GM21825 (cell line): ENCODE measurements at regions not wholly inside any gene's neighbourhood (a gene's known extent, or its start where the extent isn't known, plus 50 kb on each side); places are given as distances from the start of the nearest gene placed in this dataset.

ENCODE experiments used
- ATAC-seq: cut with Tn5 transposase; IDR thresholded peaks from one replicate; pipeline ENCODE4 v1.9.1; 2021; ENCODE audit warnings: mild to moderate bottlenecking, moderate library complexity; ENCODE audit not compliant: unreplicated experiment

- ATAC-seq = no peak
Measured at GRCh38 chr21:20661745-20662422, 336.3 kb upstream of the NCAM2 start.

GRCh38 chr21:20662514-20662913, 335.7 kb upstream of the NCAM2 start:
- no peak for ATAC-seq

- no peak for ATAC-seq
Measured at GRCh38 chr21:20667931-20668330, 330.3 kb upstream of the NCAM2 start.

- ATAC-seq = no peak
Measured at GRCh38 chr21:20685475-20685874, 312.7 kb upstream of the NCAM2 start.

- no peak for ATAC-seq
Measured at GRCh38 chr21:20698585-20698984, 299.6 kb upstream of the NCAM2 start.

- ATAC-seq = no peak
Measured at GRCh38 chr21:20701235-20701634, 297.0 kb upstream of the NCAM2 start.

GRCh38 chr21:20703112-20703767, 295.0 kb upstream of the NCAM2 start:
- ATAC-seq = no peak

- no peak for ATAC-seq
Measured at GRCh38 chr21:20720623-20721022, 277.6 kb upstream of the NCAM2 start.

GRCh38 chr21:20721151-20721550, 277.1 kb upstream of the NCAM2 start:
- ATAC-seq = no peak

GRCh38 chr21:20728691-20729090, 269.5 kb upstream of the NCAM2 start:
- ATAC-seq = no peak

GRCh38 chr21:20729376-20729775, 268.8 kb upstream of the NCAM2 start:
- no peak for ATAC-seq

GRCh38 chr21:20730441-20730840, 267.8 kb upstream of the NCAM2 start:
- no peak for ATAC-seq

- no peak for ATAC-seq
Measured at GRCh38 chr21:20735257-20735656, 263.0 kb upstream of the NCAM2 start.

GRCh38 chr21:20737227-20737913, 260.8 kb upstream of the NCAM2 start:
- no peak for ATAC-seq

- no peak for ATAC-seq
Measured at GRCh38 chr21:20739421-20739820, 258.8 kb upstream of the NCAM2 start.

GRCh38 chr21:20741445-20741844, 256.8 kb upstream of the NCAM2 start:
- no peak for ATAC-seq

- ATAC-seq = no peak
Measured at GRCh38 chr21:20760221-20760620, 238.0 kb upstream of the NCAM2 start.

- ATAC-seq = no peak
Measured at GRCh38 chr21:20774737-20775136, 223.5 kb upstream of the NCAM2 start.

- ATAC-seq = no peak
Measured at GRCh38 chr21:20779321-20779720, 218.9 kb upstream of the NCAM2 start.

GRCh38 chr21:20783611-20784010, 214.6 kb upstream of the NCAM2 start:
- ATAC-seq = no peak

GRCh38 chr21:20789729-20790500, 208.3 kb upstream of the NCAM2 start:
- ATAC-seq = no peak
